GM12878 (cell line): ENCODE measurements at regions not wholly inside any gene's neighbourhood (a gene's known extent, or its start where the extent isn't known, plus 50 kb on each side); places are given as distances from the start of the nearest gene placed in this dataset.

Source experiments
- ATAC-seq: fragments of 200-7000 bp; cut with Tn5 transposase; 3 replicates; pipeline ENCODE4 v1.9.1; 2020; ENCODE audit warnings: mild to moderate bottlenecking, moderate library complexity
- BruUV-seq: library from RNA; stranded (reverse); fragments of 400-500 nt; replicated peaks from 2 replicates; lab custom pipeline; 2021; lab: Mats Ljungman, UMichigan
- CTCF ChIA-PET: fragments of 300-600 bp; sonication (Branson Sonifier 250); formaldehyde crosslinking; extraction: SDS; loops from one replicate; lab custom pipeline; 2021; ENCODE audit warnings: inconsistent platforms; lab: Yijun Ruan, JAX
- POLR2A ChIA-PET: fragments of 350-600 bp; formaldehyde crosslinking; extraction: SDS; loops from one replicate; lab custom pipeline; 2021; ENCODE audit warnings: inconsistent platforms; lab: Charles Lee
- RAD21 ChIA-PET: fragments of 300-600 bp; sonication (Branson Sonifier 250); formaldehyde crosslinking; loops from one replicate; lab custom pipeline; 2023; ENCODE audit warnings: antibody characterized with exemption; ENCODE audit not compliant: unreplicated experiment; lab: Charles Lee
- SMC1A ChIA-PET: fragments of 300-600 bp; sonication (Branson Sonifier 250); formaldehyde crosslinking; loops from one replicate; lab custom pipeline; 2023; ENCODE audit not compliant: unreplicated experiment, uncharacterized antibody; lab: Charles Lee
- DNase-seq: peaks from one replicate; pipeline ENCODE4 v3.0.0-alpha.2; 2011; ENCODE audit warnings: low read depth, low spot score
- FAIRE-seq: peaks from 3 replicates; lab custom pipeline; 2011; peaks lifted over from hg19 to GRCh38; lab: Jason Lieb, UNC
- H2AFZ ChIP-seq: 2 replicates; pipeline ENCODE4 v1.6.0; 2011; ENCODE audit warnings: low read depth, low read length, control low read depth; ENCODE audit not compliant: control insufficient read depth
- H3K27ac ChIP-seq: 2 replicates; pipeline ENCODE4 v1.5.1; 2011; ENCODE audit warnings: control low read depth; ENCODE audit not compliant: control insufficient read depth, insufficient read depth
- H3K27me3 ChIP-seq, 2 experiments: replicated peaks in 1 of 2; 2 replicates each; pipeline versions ENCODE4 v1.6.0 to v1.6.1; 2011; ENCODE audit warnings: low read length in 1 of 2; ENCODE audit not compliant: control insufficient read depth in 2 of 2, insufficient read depth in 2 of 2
- H3K36me3 ChIP-seq, 2 experiments: 2 replicates each; pipeline ENCODE4 v1.5.1; 2011; ENCODE audit warnings: low read length in 1 of 2; ENCODE audit not compliant: control insufficient read depth in 2 of 2, insufficient read depth in 2 of 2
- H3K4me1 ChIP-seq: 2 replicates; pipeline ENCODE4 v1.6.1; 2011; ENCODE audit warnings: mild to moderate bottlenecking, low read length, moderate library complexity, mixed read lengths; ENCODE audit not compliant: control insufficient read depth, insufficient read depth
- H3K4me2 ChIP-seq: 2 replicates; pipeline ENCODE4 v1.6.0; 2011; ENCODE audit warnings: control low read depth; ENCODE audit not compliant: control insufficient read depth, insufficient read depth
- H3K4me3 ChIP-seq: fragments of 200-600 bp; sonication (generic); 2 replicates; pipeline ENCODE4 v1.5.1; 2016
- H3K79me2 ChIP-seq: 2 replicates; pipeline ENCODE4 v1.6.0; 2011; ENCODE audit warnings: low read length; ENCODE audit not compliant: control insufficient read depth, insufficient read depth
- H3K9ac ChIP-seq: 2 replicates; pipeline ENCODE4 v1.8.0; 2011; ENCODE audit warnings: low read length, control low read depth, mixed read lengths; ENCODE audit not compliant: control insufficient read depth, insufficient read depth
- H3K9me3 ChIP-seq: replicated peaks from 3 replicates; pipeline ENCODE4 v1.5.1; 2011; ENCODE audit warnings: mild to moderate bottlenecking, low read length; ENCODE audit not compliant: control insufficient read depth, insufficient read depth
- H4K20me1 ChIP-seq: 2 replicates; pipeline ENCODE4 v1.6.0; 2011; ENCODE audit not compliant: control insufficient read depth, insufficient read depth
- BMI1 ChIP-seq: fragments of 450-650 bp; IDR thresholded peaks from 2 replicates; pipeline ENCODE4 v1.6.1; 2016; ENCODE audit warnings: mild to moderate bottlenecking, moderate library complexity, borderline replicate concordance
- CHD2 ChIP-seq: IDR thresholded peaks from 2 replicates; pipeline ENCODE4 v1.6.1; 2011; ENCODE audit warnings: low read depth, low read length, improper control_type of control experiment, borderline replicate concordance
- ESRRA ChIP-seq: IDR thresholded peaks from 2 replicates; pipeline ENCODE4 v1.6.1; 2012; ENCODE audit warnings: mild to moderate bottlenecking, low read length, improper control_type of control experiment
- IKZF1 ChIP-seq: fragments of 450-650 bp; conservative IDR thresholded peaks from 2 replicates; pipeline ENCODE4 v1.6.1; 2017; ENCODE audit warnings: antibody characterized with exemption, mild to moderate bottlenecking
- IKZF2 ChIP-seq, 2 experiments: fragments of 450-650 bp; IDR thresholded peaks; 2 replicates each; pipeline ENCODE4 v1.6.1; 2017; ENCODE audit warnings: mild to moderate bottlenecking in 2 of 2, moderate library complexity in 2 of 2
- JUND ChIP-seq: IDR thresholded peaks from 2 replicates; pipeline ENCODE4 v1.6.1; 2012; ENCODE audit warnings: low read depth, mild to moderate bottlenecking, low read length, improper control_type of control experiment, moderate library complexity
- KAT2A ChIP-seq: conservative IDR thresholded peaks from 2 replicates; pipeline ENCODE4 v1.6.1; 2011; ENCODE audit warnings: low read depth, low read length; ENCODE audit not compliant: control insufficient read depth
- MEF2A ChIP-seq: IDR thresholded peaks from 2 replicates; pipeline ENCODE4 v1.6.1; 2011; ENCODE audit warnings: low read depth, mild to moderate bottlenecking, low read length, moderate library complexity; ENCODE audit not compliant: insufficient read depth
- PAX5 ChIP-seq: IDR thresholded peaks from 2 replicates; pipeline ENCODE4 v1.6.1; 2011; ENCODE audit warnings: low read depth, low read length, borderline replicate concordance
- SPI1 ChIP-seq: IDR thresholded peaks from 2 replicates; pipeline ENCODE4 v1.6.1; 2011; ENCODE audit warnings: low read depth, mild to moderate bottlenecking, low read length, moderate library complexity, borderline replicate concordance; ENCODE audit not compliant: insufficient read depth
- SREBF2 ChIP-seq: IDR thresholded peaks from 2 replicates; pipeline ENCODE4 v1.6.1; 2012; ENCODE audit warnings: mild to moderate bottlenecking, low read length
- TARDBP ChIP-seq: IDR thresholded peaks from 2 replicates; pipeline ENCODE4 v1.6.1; 2016; ENCODE audit warnings: borderline replicate concordance
- WGBS: methylation state at CpG from one replicate; pipeline ENCODE4 v1.1.6; 2016; ENCODE audit warnings: low lambda C conversion rate; ENCODE audit not compliant: insufficient replicate concordance, insufficient coverage; ENCODE audit errors: missing lambda C conversion rate; 5-methylcytosine and 5-hydroxymethylcytosine counted together
- in situ Hi-C: fragments of 300-500 bp; cut with MboI; formaldehyde crosslinking; loops from 9 replicates; pipeline ENCODE4 v1.14.3; 2018; ENCODE audit warnings: mixed read lengths
- intact Hi-C: fragments of 100-400 bp; cut with micrococcal nuclease; formaldehyde crosslinking; loops from one replicate; pipeline ENCODE4 v1.14.2; 2022; ENCODE audit not compliant: unreplicated experiment
- TF ChIP-seq, protein P1 (sequence below): fragments of 450-650 bp; IDR thresholded peaks from 2 replicates; pipeline ENCODE4 v1.6.1; 2017; ENCODE audit warnings: antibody characterized with exemption, mild to moderate bottlenecking, moderate library complexity
- TF ChIP-seq, protein P2 (sequence below): fragments of 450-650 bp; IDR thresholded peaks from 2 replicates; pipeline ENCODE4 v1.6.1; 2017; ENCODE audit warnings: mild to moderate bottlenecking, moderate library complexity

DNA sequence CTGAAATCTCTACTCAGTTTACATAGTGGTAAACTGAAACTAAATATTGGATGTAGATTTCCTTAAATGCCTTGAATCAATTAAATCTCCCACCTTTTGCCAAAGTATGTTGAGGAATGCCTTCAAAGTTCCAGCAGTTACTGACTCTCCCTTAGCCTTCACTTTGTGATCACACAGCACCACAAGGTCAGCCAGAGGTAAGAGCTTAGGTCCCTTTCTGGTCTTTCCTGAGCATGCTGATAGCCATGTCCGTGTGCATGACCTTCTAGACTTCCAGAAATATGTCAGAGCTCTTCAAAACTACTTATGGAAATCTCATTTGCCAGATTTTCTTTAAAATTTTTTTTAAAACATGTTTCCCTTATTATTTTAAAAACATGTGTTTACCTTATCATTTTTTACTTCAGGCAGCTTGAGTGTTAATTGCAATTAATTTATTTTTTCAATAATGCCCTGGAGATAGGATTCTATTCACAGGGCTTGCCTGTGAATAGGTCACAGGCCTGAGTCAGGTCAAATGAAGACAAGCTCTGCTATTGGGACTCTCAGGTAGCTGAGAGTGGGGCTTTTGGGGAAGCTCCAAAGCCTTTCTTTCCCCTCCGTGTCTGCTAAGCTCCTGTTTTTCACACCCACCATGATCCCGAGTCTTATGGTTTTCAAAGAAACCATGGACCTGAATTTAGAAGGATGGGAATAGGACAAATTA, 220.5 kb downstream of the CXCL12 start:
- RAD21 ChIA-PET: no interaction called here

More for the DNA sequence above, 220.5 kb downstream of the CXCL12 start:
- SMC1A ChIA-PET: no interaction called here
- ATAC-seq: no peak
- CTCF ChIA-PET: no interaction called here
- no peaks in the 10 kb centered on the region for H3K27me3 ChIP-seq
- no TSS peak for BruUV-seq
- no peaks in the 10 kb centered on the region for H3K79me2 ChIP-seq
- H3K4me2 ChIP-seq: no peak overlapping the region
- no peak overlapping the region for H2AFZ ChIP-seq
- intact Hi-C loops: loop anchor here (10.0 kb wide), 1 partner anchor 220 kb away; the partner anchor contains the start of gene CXCL12
- no peak overlapping the region for H3K9ac ChIP-seq
- TF ChIP-seq, protein P1, sequence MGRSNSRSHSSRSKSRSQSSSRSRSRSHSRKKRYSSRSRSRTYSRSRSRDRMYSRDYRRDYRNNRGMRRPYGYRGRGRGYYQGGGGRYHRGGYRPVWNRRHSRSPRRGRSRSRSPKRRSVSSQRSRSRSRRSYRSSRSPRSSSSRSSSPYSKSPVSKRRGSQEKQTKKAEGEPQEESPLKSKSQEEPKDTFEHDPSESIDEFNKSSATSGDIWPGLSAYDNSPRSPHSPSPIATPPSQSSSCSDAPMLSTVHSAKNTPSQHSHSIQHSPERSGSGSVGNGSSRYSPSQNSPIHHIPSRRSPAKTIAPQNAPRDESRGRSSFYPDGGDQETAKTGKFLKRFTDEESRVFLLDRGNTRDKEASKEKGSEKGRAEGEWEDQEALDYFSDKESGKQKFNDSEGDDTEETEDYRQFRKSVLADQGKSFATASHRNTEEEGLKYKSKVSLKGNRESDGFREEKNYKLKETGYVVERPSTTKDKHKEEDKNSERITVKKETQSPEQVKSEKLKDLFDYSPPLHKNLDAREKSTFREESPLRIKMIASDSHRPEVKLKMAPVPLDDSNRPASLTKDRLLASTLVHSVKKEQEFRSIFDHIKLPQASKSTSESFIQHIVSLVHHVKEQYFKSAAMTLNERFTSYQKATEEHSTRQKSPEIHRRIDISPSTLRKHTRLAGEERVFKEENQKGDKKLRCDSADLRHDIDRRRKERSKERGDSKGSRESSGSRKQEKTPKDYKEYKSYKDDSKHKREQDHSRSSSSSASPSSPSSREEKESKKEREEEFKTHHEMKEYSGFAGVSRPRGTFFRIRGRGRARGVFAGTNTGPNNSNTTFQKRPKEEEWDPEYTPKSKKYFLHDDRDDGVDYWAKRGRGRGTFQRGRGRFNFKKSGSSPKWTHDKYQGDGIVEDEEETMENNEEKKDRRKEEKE: no peak
- no peak for TF ChIP-seq KAT2A
- no peak for TF ChIP-seq JUND
- no peak for TF ChIP-seq SREBF2
- TF ChIP-seq, protein P2, sequence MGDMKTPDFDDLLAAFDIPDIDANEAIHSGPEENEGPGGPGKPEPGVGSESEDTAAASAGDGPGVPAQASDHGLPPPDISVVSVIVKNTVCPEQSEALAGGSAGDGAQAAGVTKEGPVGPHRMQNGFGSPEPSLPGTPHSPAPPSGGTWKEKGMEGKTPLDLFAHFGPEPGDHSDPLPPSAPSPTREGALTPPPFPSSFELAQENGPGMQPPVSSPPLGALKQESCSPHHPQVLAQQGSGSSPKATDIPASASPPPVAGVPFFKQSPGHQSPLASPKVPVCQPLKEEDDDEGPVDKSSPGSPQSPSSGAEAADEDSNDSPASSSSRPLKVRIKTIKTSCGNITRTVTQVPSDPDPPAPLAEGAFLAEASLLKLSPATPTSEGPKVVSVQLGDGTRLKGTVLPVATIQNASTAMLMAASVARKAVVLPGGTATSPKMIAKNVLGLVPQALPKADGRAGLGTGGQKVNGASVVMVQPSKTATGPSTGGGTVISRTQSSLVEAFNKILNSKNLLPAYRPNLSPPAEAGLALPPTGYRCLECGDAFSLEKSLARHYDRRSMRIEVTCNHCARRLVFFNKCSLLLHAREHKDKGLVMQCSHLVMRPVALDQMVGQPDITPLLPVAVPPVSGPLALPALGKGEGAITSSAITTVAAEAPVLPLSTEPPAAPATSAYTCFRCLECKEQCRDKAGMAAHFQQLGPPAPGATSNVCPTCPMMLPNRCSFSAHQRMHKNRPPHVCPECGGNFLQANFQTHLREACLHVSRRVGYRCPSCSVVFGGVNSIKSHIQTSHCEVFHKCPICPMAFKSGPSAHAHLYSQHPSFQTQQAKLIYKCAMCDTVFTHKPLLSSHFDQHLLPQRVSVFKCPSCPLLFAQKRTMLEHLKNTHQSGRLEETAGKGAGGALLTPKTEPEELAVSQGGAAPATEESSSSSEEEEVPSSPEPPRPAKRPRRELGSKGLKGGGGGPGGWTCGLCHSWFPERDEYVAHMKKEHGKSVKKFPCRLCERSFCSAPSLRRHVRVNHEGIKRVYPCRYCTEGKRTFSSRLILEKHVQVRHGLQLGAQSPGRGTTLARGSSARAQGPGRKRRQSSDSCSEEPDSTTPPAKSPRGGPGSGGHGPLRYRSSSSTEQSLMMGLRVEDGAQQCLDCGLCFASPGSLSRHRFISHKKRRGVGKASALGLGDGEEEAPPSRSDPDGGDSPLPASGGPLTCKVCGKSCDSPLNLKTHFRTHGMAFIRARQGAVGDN: no peak
- TF ChIP-seq BMI1: no peak
- TF ChIP-seq TARDBP: no peak
- TF ChIP-seq MEF2A: no peak
- no peak for TF ChIP-seq ESRRA
- TF ChIP-seq CHD2: no peak
- no peak for TF ChIP-seq IKZF1
- TF ChIP-seq IKZF2 (IDR thresholded peaks at IDR 0.05): no peak
- TF ChIP-seq PAX5: no peak
- TF ChIP-seq SPI1: no peak
- no peaks in the 10 kb centered on the region for H3K4me1 ChIP-seq
- no peak overlapping the region for H3K27ac ChIP-seq
- H3K36me3 ChIP-seq: no peaks in the 10 kb centered on the region
- no peak for DNase-seq
- no peak for FAIRE-seq
- in situ Hi-C loops: no loop called here
- no peaks in the 10 kb centered on the region for H4K20me1 ChIP-seq
- H3K9me3 ChIP-seq: no peaks in the 10 kb centered on the region
- POLR2A ChIA-PET: no interaction called here
- no peak overlapping the region for H3K4me3 ChIP-seq
- 37% methylated on average over 3 of the region's 3 CpGs for WGBS
